ENCODE measurements at regions not wholly inside any gene's neighbourhood (a gene's known extent, or its start where the extent isn't known, plus 50 kb on each side); places are given as distances from the start of the nearest gene placed in this dataset.

- H3K27ac ChIP-seq = no peak overlapping the region
- H3K36me3 ChIP-seq (ENCODE audit: insufficient read depth) = no peaks in the 10 kb centered on the region
- H3K4me3 ChIP-seq (IDR thresholded peaks at IDR 0.05; ENCODE audit: insufficient read depth, low read depth, low read length) = no peak overlapping the region
- TF ChIP-seq, protein P1, sequence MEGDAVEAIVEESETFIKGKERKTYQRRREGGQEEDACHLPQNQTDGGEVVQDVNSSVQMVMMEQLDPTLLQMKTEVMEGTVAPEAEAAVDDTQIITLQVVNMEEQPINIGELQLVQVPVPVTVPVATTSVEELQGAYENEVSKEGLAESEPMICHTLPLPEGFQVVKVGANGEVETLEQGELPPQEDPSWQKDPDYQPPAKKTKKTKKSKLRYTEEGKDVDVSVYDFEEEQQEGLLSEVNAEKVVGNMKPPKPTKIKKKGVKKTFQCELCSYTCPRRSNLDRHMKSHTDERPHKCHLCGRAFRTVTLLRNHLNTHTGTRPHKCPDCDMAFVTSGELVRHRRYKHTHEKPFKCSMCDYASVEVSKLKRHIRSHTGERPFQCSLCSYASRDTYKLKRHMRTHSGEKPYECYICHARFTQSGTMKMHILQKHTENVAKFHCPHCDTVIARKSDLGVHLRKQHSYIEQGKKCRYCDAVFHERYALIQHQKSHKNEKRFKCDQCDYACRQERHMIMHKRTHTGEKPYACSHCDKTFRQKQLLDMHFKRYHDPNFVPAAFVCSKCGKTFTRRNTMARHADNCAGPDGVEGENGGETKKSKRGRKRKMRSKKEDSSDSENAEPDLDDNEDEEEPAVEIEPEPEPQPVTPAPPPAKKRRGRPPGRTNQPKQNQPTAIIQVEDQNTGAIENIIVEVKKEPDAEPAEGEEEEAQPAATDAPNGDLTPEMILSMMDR (conservative IDR thresholded peaks at IDR 0.05; ENCODE audit: low read depth, low read length) = no peak
- no peaks in the 10 kb centered on the region for H4K20me1 ChIP-seq (ENCODE audit: insufficient read depth)
- H3K27me3 ChIP-seq (ENCODE audit: insufficient read depth, low read depth) = peaks cover 10% of the 10 kb centered on the region; the same call in 1 of the 2 replicates
- H3K9ac ChIP-seq = no peak overlapping the region
- no peaks in the 10 kb centered on the region for H3K79me2 ChIP-seq (ENCODE audit: insufficient read depth, low read depth)
- no peaks in the 10 kb centered on the region for H3K4me1 ChIP-seq (ENCODE audit: low read depth, poor library complexity, severe bottlenecking)
- H2AFZ ChIP-seq (ENCODE audit: low read depth) = no peak overlapping the region
- H3K4me2 ChIP-seq = no peak overlapping the region
Observed at GRCh38 chr1:37094302-37094701, 60.0 kb upstream of the GRIK3 start.

DNA sequence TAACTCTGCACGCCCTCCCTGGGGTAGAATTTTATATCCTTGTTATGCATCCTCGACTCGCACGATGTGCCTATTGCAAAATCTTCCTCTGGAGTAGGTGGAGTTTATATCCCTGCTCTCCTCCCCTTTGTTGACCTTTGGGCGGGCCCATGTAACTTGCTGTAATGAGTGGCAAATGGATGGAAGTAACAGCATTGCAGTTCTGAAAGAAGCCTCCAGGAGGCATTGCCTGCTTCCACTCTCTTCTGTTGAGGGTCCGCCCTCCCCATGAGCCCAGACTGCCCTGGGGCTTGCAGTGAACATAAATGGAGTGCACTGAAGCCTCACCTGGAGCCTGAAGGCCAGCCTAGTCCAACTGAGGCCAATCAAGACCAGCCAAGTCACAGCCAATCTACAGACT lies 62.2 kb upstream of the GRIK3 start:
- no peaks in the 10 kb centered on the region for H4K20me1 ChIP-seq (ENCODE audit: insufficient read depth)
- no peaks in the 10 kb centered on the region for H3K79me2 ChIP-seq (ENCODE audit: insufficient read depth, low read depth)
- H3K27ac ChIP-seq = no peak overlapping the region
- TF ChIP-seq, protein P1 (conservative IDR thresholded peaks at IDR 0.05; ENCODE audit: low read depth, low read length) = 0 out of 2 replicates have a peak, but pooled peaks have one; percentile 34
- peaks cover 8% of the 10 kb centered on the region; the same call in 1 of the 2 replicates for H3K27me3 ChIP-seq (ENCODE audit: insufficient read depth, low read depth)
- H3K9ac ChIP-seq = no peak overlapping the region
- H3K4me3 ChIP-seq (IDR thresholded peaks at IDR 0.05; ENCODE audit: insufficient read depth, low read depth, low read length) = no peak overlapping the region
- H3K4me1 ChIP-seq (ENCODE audit: low read depth, poor library complexity, severe bottlenecking) = no peaks in the 10 kb centered on the region
- H3K4me2 ChIP-seq = no peak overlapping the region
- no peak overlapping the region for H2AFZ ChIP-seq (ENCODE audit: low read depth)
- no peaks in the 10 kb centered on the region for H3K36me3 ChIP-seq (ENCODE audit: insufficient read depth)

GRCh38 chr1:37097731-37098130 lies 63.4 kb upstream of the GRIK3 start:
- H3K27ac ChIP-seq = no peak overlapping the region
- H3K4me3 ChIP-seq (IDR thresholded peaks at IDR 0.05; ENCODE audit: insufficient read depth, low read depth, low read length) = no peak overlapping the region
- peaks cover 12% of the 10 kb centered on the region; the same call in 1 of the 2 replicates for H3K27me3 ChIP-seq (ENCODE audit: insufficient read depth, low read depth)
- no peak overlapping the region for H3K4me2 ChIP-seq
- no peaks in the 10 kb centered on the region for H4K20me1 ChIP-seq (ENCODE audit: insufficient read depth)
- H3K4me1 ChIP-seq (ENCODE audit: low read depth, poor library complexity, severe bottlenecking) = no peaks in the 10 kb centered on the region
- H3K36me3 ChIP-seq (ENCODE audit: insufficient read depth) = no peaks in the 10 kb centered on the region
- H3K79me2 ChIP-seq (ENCODE audit: insufficient read depth, low read depth) = no peaks in the 10 kb centered on the region
- H2AFZ ChIP-seq (ENCODE audit: low read depth) = no peak overlapping the region
- no peak overlapping the region for H3K9ac ChIP-seq
- TF ChIP-seq, protein P1 (conservative IDR thresholded peaks at IDR 0.05; ENCODE audit: low read depth, low read length) = no peak

GRCh38 chr1:37098237-37098636 lies 63.9 kb upstream of the GRIK3 start:
- Histone ChIP-seq H3K36me3 (ENCODE audit: insufficient read depth) (no peaks in the 10 kb centered on the region), H3K4me1 (ENCODE audit: low read depth, poor library complexity, severe bottlenecking) (no peaks in the 10 kb centered on the region), H3K27me3 (ENCODE audit: insufficient read depth, low read depth) (peaks cover 12% of the 10 kb centered on the region; the same call in 1 of the 2 replicates), H3K79me2 (ENCODE audit: insufficient read depth, low read depth) (no peaks in the 10 kb centered on the region), H4K20me1 (ENCODE audit: insufficient read depth) (no peaks in the 10 kb centered on the region), H3K4me2 (no peak overlapping the region), H3K9ac (no peak overlapping the region), H3K27ac (no peak overlapping the region), H3K4me3 (IDR thresholded peaks at IDR 0.05; ENCODE audit: insufficient read depth, low read depth, low read length) (no peak overlapping the region), H2AFZ (ENCODE audit: low read depth) (no peak overlapping the region)
- TF ChIP-seq, protein P1 (conservative IDR thresholded peaks at IDR 0.05; ENCODE audit: low read depth, low read length) = no peak
